GM19463 (cell line): ENCODE measurements at regions not wholly inside any gene's neighbourhood (a gene's known extent, or its start where the extent isn't known, plus 50 kb on each side); places are given as distances from the start of the nearest gene placed in this dataset.

Source experiments
- ATAC-seq: cut with Tn5 transposase; IDR thresholded peaks from one replicate; pipeline ENCODE4 v1.9.1; 2021; ENCODE audit warnings: mild to moderate bottlenecking, moderate library complexity; ENCODE audit not compliant: unreplicated experiment

GRCh38 chr10:56912043-56912442, 551.0 kb upstream of the ZWINT start:
- peak; percentile 65 for ATAC-seq

GRCh38 chr10:56905051-56905450, 544.0 kb upstream of the ZWINT start:
- ATAC-seq: no peak

GRCh38 chr10:56902554-56902953, 541.5 kb upstream of the ZWINT start:
- no peak for ATAC-seq

- ATAC-seq: no peak
Observed at GRCh38 chr10:56895306-56895705, 534.2 kb upstream of the ZWINT start.

- no peak for ATAC-seq
Observed at GRCh38 chr10:56881218-56881617, 520.2 kb upstream of the ZWINT start.

- no peak for ATAC-seq
Observed at GRCh38 chr10:56880606-56881005, 519.5 kb upstream of the ZWINT start.

- no peak for ATAC-seq
Observed at GRCh38 chr10:56874950-56875349, 513.9 kb upstream of the ZWINT start.

- no peak for ATAC-seq
Observed at GRCh38 chr10:56871160-56871668, 510.2 kb upstream of the ZWINT start.

- ATAC-seq: no peak
Observed at GRCh38 chr10:56867236-56867635, 506.2 kb upstream of the ZWINT start.

GRCh38 chr10:56856569-56856968, 495.5 kb upstream of the ZWINT start:
- ATAC-seq: no peak

GRCh38 chr10:56844978-56845529, 484.0 kb upstream of the ZWINT start:
- ATAC-seq: no peak

- peak; percentile 51 for ATAC-seq
Observed at GRCh38 chr10:56836659-56837058, 475.6 kb upstream of the ZWINT start.

- ATAC-seq: no peak
Observed at GRCh38 chr10:56831681-56832080, 470.6 kb upstream of the ZWINT start.

GRCh38 chr10:56823849-56824248, 462.8 kb upstream of the ZWINT start:
- ATAC-seq: no peak

- ATAC-seq: no peak
Observed at GRCh38 chr10:56805022-56805421, 444.0 kb upstream of the ZWINT start.

- ATAC-seq: no peak
Observed at GRCh38 chr10:56785292-56785691, 424.2 kb upstream of the ZWINT start.

GRCh38 chr10:56782503-56782902, 421.4 kb upstream of the ZWINT start:
- no peak for ATAC-seq

- no peak for ATAC-seq
Observed at GRCh38 chr10:56771343-56771742, 410.3 kb upstream of the ZWINT start.

- no peak for ATAC-seq
Observed at GRCh38 chr10:56763090-56763489, 402.0 kb upstream of the ZWINT start.

- no peak for ATAC-seq
Observed at GRCh38 chr10:56745490-56745889, 384.4 kb upstream of the ZWINT start.

GRCh38 chr10:56728349-56728748, 367.3 kb upstream of the ZWINT start:
- no peak for ATAC-seq

- no peak for ATAC-seq
Observed at GRCh38 chr10:56722912-56723311, 361.9 kb upstream of the ZWINT start.

- peak; percentile 39 for ATAC-seq
Observed at GRCh38 chr10:56715262-56715661, 354.2 kb upstream of the ZWINT start.
